WTC11 (cell line): ENCODE measurements at regions not wholly inside any gene's neighbourhood (a gene's known extent, or its start where the extent isn't known, plus 50 kb on each side); places are given as distances from the start of the nearest gene placed in this dataset.

Experiments
- ATAC-seq: fragments of 200-7000 bp; cut with Tn5 transposase; 2 replicates; pipeline ENCODE4 v1.10.0; 2021; ENCODE audit warnings: mild to moderate bottlenecking, moderate library complexity
- CTCF ChIA-PET: fragments of 300-600 bp; sonication (Branson Sonifier 250); formaldehyde crosslinking; loops from one replicate; lab custom pipeline; 2021; ENCODE audit warnings: antibody characterized with exemption; lab: Charles Lee
- POLR2A ChIA-PET: fragments of 350-600 bp; sonication (Branson Sonifier 250); formaldehyde crosslinking; loops from one replicate; lab custom pipeline; 2021; ENCODE audit warnings: antibody characterized with exemption; lab: Charles Lee
- DNase-seq: peaks from one replicate; pipeline ENCODE4 v3.0.0; 2021; ENCODE audit warnings: low spot score
- H3K27ac Mint-ChIP-seq: 2 replicates; pipeline ENCODE4 v1.8.0; 2021; ENCODE audit warnings: mixed read lengths
- H3K27me3 Mint-ChIP-seq: 2 replicates; pipeline ENCODE4 v1.8.0; 2021; ENCODE audit warnings: low read depth, mild to moderate bottlenecking, moderate library complexity, mixed read lengths
- H3K36me3 Mint-ChIP-seq: 2 replicates; pipeline ENCODE4 v1.8.0; 2021; ENCODE audit warnings: mixed read lengths
- H3K4me1 Mint-ChIP-seq: 2 replicates; pipeline ENCODE4 v1.8.0; 2022; ENCODE audit warnings: mixed read lengths
- H3K4me3 Mint-ChIP-seq: 2 replicates; pipeline ENCODE4 v1.8.0; 2021; ENCODE audit warnings: mild to moderate bottlenecking, moderate library complexity, mixed read lengths
- H3K9me3 Mint-ChIP-seq: 2 replicates; pipeline ENCODE4 v1.8.0; 2021; ENCODE audit warnings: mixed read lengths
- ATF6 ChIP-seq: sonication (generic); formaldehyde crosslinking; IDR thresholded peaks from 2 replicates; pipeline ENCODE4 v1.8.1; 2023; ENCODE audit warnings: mild to moderate bottlenecking, missing genetic modification reagents
- FOXJ3 ChIP-seq: sonication (generic); formaldehyde crosslinking; IDR thresholded peaks from 2 replicates; pipeline ENCODE4 v1.9.0; 2021; ENCODE audit warnings: missing genetic modification reagents, mild to moderate bottlenecking, borderline replicate concordance
- NFYB ChIP-seq: sonication (generic); formaldehyde crosslinking; conservative IDR thresholded peaks from 2 replicates; pipeline ENCODE4 v1.8.0; 2022; ENCODE audit warnings: low read depth, missing genetic modification reagents
- NR2C2 ChIP-seq: sonication (generic); formaldehyde crosslinking; IDR thresholded peaks from 2 replicates; pipeline ENCODE4 v1.8.0; 2022; ENCODE audit warnings: mild to moderate bottlenecking, missing genetic modification reagents
- NR3C1 ChIP-seq: sonication (generic); formaldehyde crosslinking; conservative IDR thresholded peaks from 2 replicates; pipeline ENCODE4 v1.8.1; 2023; ENCODE audit warnings: low read depth, mild to moderate bottlenecking, missing genetic modification reagents
- SOX15 ChIP-seq: fragments of 250-450 bp; sonication (Bioruptor Pico); IDR thresholded peaks from 2 replicates; pipeline ENCODE4 v1.9.0; 2021; ENCODE audit warnings: mild to moderate bottlenecking
- SP1 ChIP-seq: sonication (generic); formaldehyde crosslinking; conservative IDR thresholded peaks from 2 replicates; pipeline ENCODE4 v1.8.1; 2022; ENCODE audit warnings: missing genetic modification reagents
- ZBTB21 ChIP-seq: sonication (generic); formaldehyde crosslinking; IDR thresholded peaks from 2 replicates; pipeline ENCODE4 v1.8.1; 2023; ENCODE audit warnings: mild to moderate bottlenecking, missing genetic modification reagents, borderline replicate concordance
- ZNF232 ChIP-seq: sonication (generic); formaldehyde crosslinking; IDR thresholded peaks from 2 replicates; pipeline ENCODE4 v1.8.0; 2022; ENCODE audit warnings: mild to moderate bottlenecking, missing genetic modification reagents
- ZNF416 ChIP-seq: fragments of 250-450 bp; sonication (Bioruptor Pico); IDR thresholded peaks from 2 replicates; pipeline ENCODE4 v1.9.0; 2021; ENCODE audit warnings: mild to moderate bottlenecking, inconsistent platforms
- ZNF671 ChIP-seq: fragments of 250-450 bp; sonication (Bioruptor Pico); IDR thresholded peaks from 2 replicates; pipeline ENCODE4 v1.8.0; 2021; ENCODE audit warnings: mild to moderate bottlenecking
- TF ChIP-seq, protein P1 (sequence below): fragments of 250-450 bp; sonication (Bioruptor Pico); IDR thresholded peaks from 2 replicates; pipeline ENCODE4 v1.9.0; 2021; ENCODE audit warnings: mild to moderate bottlenecking, borderline replicate concordance
- TF ChIP-seq, protein P2 (sequence below): fragments of 250-450 bp; sonication (Bioruptor Pico); IDR thresholded peaks from 2 replicates; pipeline ENCODE4 v2.1.2; 2022; ENCODE audit warnings: mild to moderate bottlenecking, moderate library complexity
- TF ChIP-seq, protein P3 (sequence below): sonication (generic); formaldehyde crosslinking; IDR thresholded peaks from 2 replicates; pipeline ENCODE4 v1.8.0; 2023; ENCODE audit warnings: missing genetic modification reagents, mild to moderate bottlenecking, borderline replicate concordance
- TF ChIP-seq, protein P4 (sequence below): fragments of 200-600 bp; IDR thresholded peaks from 2 replicates; pipeline ENCODE4 v1.8.0; 2022; ENCODE audit warnings: antibody characterized with exemption
- TF ChIP-seq, protein P5 (sequence below): sonication (generic); formaldehyde crosslinking; IDR thresholded peaks from 2 replicates; pipeline ENCODE4 v1.8.0; 2022; ENCODE audit warnings: mild to moderate bottlenecking, missing genetic modification reagents

GRCh38 chr2:181141676-181142075 lies 161.3 kb downstream of the UBE2E3 start:
- CTCF ChIA-PET, result no interaction called here
- ATAC-seq (no peak), DNase-seq (no peak)
- Mint-ChIP-seq H3K36me3 (no peaks in the 10 kb centered on the region; the same call in 1 of the 2 replicates), H3K4me3 (no peak overlapping the region), H3K9me3 (peaks cover 12% of the 10 kb centered on the region), H3K27me3 (no peaks in the 10 kb centered on the region), H3K27ac (no peak overlapping the region), H3K4me1 (peaks cover 8% of the 10 kb centered on the region; the same call in 1 of the 2 replicates)
- TF ChIP-seq ZNF671 (CRISPR knock-in tag) (no peak), ATF6 (CRISPR knock-in tag) (no peak), FOXJ3 (CRISPR knock-in tag) (no peak), SOX15 (no peak), ZBTB21 (no peak), NFYB (CRISPR knock-in tag) (no peak), NR3C1 (no peak), ZNF232 (no peak), ZNF416 (CRISPR knock-in tag) (no peak)
- TF ChIP-seq, protein P1, sequence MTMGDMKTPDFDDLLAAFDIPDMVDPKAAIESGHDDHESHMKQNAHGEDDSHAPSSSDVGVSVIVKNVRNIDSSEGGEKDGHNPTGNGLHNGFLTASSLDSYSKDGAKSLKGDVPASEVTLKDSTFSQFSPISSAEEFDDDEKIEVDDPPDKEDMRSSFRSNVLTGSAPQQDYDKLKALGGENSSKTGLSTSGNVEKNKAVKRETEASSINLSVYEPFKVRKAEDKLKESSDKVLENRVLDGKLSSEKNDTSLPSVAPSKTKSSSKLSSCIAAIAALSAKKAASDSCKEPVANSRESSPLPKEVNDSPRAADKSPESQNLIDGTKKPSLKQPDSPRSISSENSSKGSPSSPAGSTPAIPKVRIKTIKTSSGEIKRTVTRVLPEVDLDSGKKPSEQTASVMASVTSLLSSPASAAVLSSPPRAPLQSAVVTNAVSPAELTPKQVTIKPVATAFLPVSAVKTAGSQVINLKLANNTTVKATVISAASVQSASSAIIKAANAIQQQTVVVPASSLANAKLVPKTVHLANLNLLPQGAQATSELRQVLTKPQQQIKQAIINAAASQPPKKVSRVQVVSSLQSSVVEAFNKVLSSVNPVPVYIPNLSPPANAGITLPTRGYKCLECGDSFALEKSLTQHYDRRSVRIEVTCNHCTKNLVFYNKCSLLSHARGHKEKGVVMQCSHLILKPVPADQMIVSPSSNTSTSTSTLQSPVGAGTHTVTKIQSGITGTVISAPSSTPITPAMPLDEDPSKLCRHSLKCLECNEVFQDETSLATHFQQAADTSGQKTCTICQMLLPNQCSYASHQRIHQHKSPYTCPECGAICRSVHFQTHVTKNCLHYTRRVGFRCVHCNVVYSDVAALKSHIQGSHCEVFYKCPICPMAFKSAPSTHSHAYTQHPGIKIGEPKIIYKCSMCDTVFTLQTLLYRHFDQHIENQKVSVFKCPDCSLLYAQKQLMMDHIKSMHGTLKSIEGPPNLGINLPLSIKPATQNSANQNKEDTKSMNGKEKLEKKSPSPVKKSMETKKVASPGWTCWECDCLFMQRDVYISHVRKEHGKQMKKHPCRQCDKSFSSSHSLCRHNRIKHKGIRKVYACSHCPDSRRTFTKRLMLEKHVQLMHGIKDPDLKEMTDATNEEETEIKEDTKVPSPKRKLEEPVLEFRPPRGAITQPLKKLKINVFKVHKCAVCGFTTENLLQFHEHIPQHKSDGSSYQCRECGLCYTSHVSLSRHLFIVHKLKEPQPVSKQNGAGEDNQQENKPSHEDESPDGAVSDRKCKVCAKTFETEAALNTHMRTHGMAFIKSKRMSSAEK (CRISPR knock-in tag), result no peak
- TF ChIP-seq, protein P2, sequence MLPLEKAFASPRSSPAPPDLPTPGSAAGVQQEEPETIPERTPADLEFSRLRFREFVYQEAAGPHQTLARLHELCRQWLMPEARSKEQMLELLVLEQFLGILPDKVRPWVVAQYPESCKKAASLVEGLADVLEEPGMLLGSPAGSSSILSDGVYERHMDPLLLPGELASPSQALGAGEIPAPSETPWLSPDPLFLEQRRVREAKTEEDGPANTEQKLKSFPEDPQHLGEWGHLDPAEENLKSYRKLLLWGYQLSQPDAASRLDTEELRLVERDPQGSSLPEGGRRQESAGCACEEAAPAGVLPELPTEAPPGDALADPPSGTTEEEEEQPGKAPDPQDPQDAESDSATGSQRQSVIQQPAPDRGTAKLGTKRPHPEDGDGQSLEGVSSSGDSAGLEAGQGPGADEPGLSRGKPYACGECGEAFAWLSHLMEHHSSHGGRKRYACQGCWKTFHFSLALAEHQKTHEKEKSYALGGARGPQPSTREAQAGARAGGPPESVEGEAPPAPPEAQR (CRISPR knock-in tag), result no peak
- TF ChIP-seq, protein P3, sequence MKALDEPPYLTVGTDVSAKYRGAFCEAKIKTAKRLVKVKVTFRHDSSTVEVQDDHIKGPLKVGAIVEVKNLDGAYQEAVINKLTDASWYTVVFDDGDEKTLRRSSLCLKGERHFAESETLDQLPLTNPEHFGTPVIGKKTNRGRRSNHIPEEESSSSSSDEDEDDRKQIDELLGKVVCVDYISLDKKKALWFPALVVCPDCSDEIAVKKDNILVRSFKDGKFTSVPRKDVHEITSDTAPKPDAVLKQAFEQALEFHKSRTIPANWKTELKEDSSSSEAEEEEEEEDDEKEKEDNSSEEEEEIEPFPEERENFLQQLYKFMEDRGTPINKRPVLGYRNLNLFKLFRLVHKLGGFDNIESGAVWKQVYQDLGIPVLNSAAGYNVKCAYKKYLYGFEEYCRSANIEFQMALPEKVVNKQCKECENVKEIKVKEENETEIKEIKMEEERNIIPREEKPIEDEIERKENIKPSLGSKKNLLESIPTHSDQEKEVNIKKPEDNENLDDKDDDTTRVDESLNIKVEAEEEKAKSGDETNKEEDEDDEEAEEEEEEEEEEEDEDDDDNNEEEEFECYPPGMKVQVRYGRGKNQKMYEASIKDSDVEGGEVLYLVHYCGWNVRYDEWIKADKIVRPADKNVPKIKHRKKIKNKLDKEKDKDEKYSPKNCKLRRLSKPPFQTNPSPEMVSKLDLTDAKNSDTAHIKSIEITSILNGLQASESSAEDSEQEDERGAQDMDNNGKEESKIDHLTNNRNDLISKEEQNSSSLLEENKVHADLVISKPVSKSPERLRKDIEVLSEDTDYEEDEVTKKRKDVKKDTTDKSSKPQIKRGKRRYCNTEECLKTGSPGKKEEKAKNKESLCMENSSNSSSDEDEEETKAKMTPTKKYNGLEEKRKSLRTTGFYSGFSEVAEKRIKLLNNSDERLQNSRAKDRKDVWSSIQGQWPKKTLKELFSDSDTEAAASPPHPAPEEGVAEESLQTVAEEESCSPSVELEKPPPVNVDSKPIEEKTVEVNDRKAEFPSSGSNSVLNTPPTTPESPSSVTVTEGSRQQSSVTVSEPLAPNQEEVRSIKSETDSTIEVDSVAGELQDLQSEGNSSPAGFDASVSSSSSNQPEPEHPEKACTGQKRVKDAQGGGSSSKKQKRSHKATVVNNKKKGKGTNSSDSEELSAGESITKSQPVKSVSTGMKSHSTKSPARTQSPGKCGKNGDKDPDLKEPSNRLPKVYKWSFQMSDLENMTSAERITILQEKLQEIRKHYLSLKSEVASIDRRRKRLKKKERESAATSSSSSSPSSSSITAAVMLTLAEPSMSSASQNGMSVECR (CRISPR knock-in tag), result no peak
- POLR2A ChIA-PET, result no interaction called here

DNA sequence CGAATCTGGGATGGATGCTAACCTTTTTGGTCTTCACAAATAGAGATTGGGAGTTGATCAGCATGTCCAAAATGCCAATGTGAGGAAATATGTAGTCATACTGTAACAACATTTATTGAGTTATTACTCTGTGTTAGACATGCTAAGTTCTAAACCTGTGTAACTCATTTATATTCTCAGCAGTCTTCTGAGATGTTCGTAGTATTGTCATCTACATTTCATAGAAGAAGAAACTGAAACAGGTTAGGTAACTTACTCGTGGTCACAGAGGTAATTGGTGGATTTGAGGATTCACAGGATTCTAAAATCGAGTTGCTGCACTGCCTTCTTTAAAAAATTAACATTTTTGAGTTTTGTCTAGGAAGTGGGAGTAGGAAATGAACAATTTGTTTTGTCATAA lies 162.1 kb downstream of the UBE2E3 start:
- peaks cover 12% of the 10 kb centered on the region for H3K9me3 Mint-ChIP-seq
- no peak for DNase-seq
- no peak overlapping the region for H3K4me3 Mint-ChIP-seq
- no peaks in the 10 kb centered on the region; the same call in 1 of the 2 replicates for H3K36me3 Mint-ChIP-seq
- H3K27ac Mint-ChIP-seq, result no peak overlapping the region
- no peak for ATAC-seq
- no peaks in the 10 kb centered on the region for H3K27me3 Mint-ChIP-seq
- CTCF ChIA-PET, result no interaction called here
- H3K4me1 Mint-ChIP-seq, result peaks cover 8% of the 10 kb centered on the region; the same call in 1 of the 2 replicates
- POLR2A ChIA-PET, result no interaction called here
- TF ChIP-seq SP1 (CRISPR knock-in tag) (no peak), NR2C2 (no peak)
- TF ChIP-seq, protein P4, sequence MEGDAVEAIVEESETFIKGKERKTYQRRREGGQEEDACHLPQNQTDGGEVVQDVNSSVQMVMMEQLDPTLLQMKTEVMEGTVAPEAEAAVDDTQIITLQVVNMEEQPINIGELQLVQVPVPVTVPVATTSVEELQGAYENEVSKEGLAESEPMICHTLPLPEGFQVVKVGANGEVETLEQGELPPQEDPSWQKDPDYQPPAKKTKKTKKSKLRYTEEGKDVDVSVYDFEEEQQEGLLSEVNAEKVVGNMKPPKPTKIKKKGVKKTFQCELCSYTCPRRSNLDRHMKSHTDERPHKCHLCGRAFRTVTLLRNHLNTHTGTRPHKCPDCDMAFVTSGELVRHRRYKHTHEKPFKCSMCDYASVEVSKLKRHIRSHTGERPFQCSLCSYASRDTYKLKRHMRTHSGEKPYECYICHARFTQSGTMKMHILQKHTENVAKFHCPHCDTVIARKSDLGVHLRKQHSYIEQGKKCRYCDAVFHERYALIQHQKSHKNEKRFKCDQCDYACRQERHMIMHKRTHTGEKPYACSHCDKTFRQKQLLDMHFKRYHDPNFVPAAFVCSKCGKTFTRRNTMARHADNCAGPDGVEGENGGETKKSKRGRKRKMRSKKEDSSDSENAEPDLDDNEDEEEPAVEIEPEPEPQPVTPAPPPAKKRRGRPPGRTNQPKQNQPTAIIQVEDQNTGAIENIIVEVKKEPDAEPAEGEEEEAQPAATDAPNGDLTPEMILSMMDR, result no peak
- TF ChIP-seq, protein P1 (CRISPR knock-in tag), result no peak
- TF ChIP-seq, protein P5, sequence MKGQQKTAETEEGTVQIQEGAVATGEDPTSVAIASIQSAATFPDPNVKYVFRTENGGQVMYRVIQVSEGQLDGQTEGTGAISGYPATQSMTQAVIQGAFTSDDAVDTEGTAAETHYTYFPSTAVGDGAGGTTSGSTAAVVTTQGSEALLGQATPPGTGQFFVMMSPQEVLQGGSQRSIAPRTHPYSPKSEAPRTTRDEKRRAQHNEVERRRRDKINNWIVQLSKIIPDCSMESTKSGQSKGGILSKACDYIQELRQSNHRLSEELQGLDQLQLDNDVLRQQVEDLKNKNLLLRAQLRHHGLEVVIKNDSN (CRISPR knock-in tag), result no peak
